ENCODE measurements at regions not wholly inside any gene's neighbourhood (a gene's known extent, or its start where the extent isn't known, plus 50 kb on each side); places are given as distances from the start of the nearest gene placed in this dataset.

DNA sequence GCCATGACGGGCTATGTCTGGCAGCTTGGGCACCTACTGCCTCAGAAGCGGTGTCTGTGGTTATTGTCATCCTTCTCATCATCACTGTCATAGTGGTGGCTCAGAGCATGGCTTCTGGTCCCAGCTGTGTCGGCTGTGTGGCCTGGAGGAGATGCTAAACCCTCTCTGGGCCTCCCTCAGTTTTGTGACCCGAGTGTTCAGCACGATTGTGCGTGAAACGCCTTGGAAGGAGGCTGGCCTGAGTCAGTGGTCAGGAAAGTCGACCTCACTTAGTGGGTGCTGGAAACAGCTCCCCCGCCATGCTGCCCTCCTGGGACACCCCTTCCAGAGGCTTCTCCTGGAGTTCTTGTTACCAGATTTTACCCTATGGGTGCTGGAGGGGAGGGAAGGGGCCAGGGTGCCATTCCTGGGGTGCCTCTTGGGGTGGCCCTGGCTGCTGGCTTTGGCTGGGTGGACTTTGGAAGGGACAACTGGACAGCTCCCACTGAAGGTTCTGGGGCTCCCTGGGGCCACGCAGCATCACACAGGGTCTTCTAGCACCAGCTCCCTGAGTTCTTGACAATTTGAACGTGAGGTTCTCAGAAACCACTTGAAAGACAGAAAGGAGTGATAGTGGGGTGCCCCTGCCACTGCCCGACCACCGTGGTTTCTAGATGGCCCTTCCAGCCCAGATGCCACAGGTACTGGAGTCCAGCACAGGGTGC lies 226.5 kb upstream of the GSE1 start:
- H3K36me3 Mint-ChIP-seq = no peaks in the 10 kb centered on the region
- H3K4me1 Mint-ChIP-seq = no peaks in the 10 kb centered on the region
- no peaks in the 10 kb centered on the region for H3K27me3 Mint-ChIP-seq
- CTCF ChIA-PET = no interaction called here
- no peak overlapping the region for H3K4me3 Mint-ChIP-seq
- ATAC-seq (no peak), DNase-seq (no peak)
- H3K27ac Mint-ChIP-seq = no peak overlapping the region
- H3K9me3 Mint-ChIP-seq (ENCODE audit: low read depth) = no peaks in the 10 kb centered on the region

DNA sequence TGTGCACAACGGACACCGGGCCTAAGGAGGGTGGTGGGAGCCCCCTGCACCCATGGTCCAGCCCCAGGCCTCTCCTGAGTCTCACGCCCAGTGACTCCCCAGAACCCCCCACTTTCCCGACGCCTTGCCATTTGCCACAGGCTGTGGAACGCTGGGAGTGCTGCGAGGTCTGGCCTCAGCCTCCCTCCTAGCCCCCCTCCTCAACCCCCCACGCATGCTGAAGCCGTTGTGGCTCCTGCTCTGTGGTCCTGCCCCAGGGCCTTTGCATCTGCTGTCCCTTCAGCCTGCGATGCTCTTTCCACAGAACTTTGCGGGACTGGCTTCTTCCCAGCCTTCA lies 226.0 kb upstream of the GSE1 start:
- Mint-ChIP-seq H3K27me3 (no peaks in the 10 kb centered on the region), H3K27ac (no peak overlapping the region), H3K9me3 (ENCODE audit: low read depth) (no peaks in the 10 kb centered on the region), H3K4me1 (no peaks in the 10 kb centered on the region), H3K4me3 (no peak overlapping the region), H3K36me3 (no peaks in the 10 kb centered on the region)
- CTCF ChIA-PET = no interaction called here
- DNase-seq (no peak), ATAC-seq (no peak)

- CTCF ChIA-PET = no interaction called here
- no peaks in the 10 kb centered on the region for H3K9me3 Mint-ChIP-seq (ENCODE audit: low read depth)
Measured at GRCh38 chr16:85387731-85388295, 225.3 kb upstream of the GSE1 start.

GRCh38 chr16:85389679-85390470 lies 223.2 kb upstream of the GSE1 start:
- Mint-ChIP-seq H3K36me3 (no peaks in the 10 kb centered on the region), H3K27me3 (no peaks in the 10 kb centered on the region), H3K4me1 (no peaks in the 10 kb centered on the region), H3K4me3 (no peak overlapping the region), H3K27ac (no peak overlapping the region), H3K9me3 (ENCODE audit: low read depth) (no peaks in the 10 kb centered on the region)
- CTCF ChIA-PET = no interaction called here
- ATAC-seq (no peak), DNase-seq (no peak)

More at GRCh38 chr16:85387731-85388295, 225.3 kb upstream of the GSE1 start:
- ATAC-seq = no peak
- H3K36me3 Mint-ChIP-seq = no peaks in the 10 kb centered on the region
- no peaks in the 10 kb centered on the region for H3K4me1 Mint-ChIP-seq
- H3K27ac Mint-ChIP-seq = no peak overlapping the region
- no peaks in the 10 kb centered on the region for H3K27me3 Mint-ChIP-seq
- no peak overlapping the region for H3K4me3 Mint-ChIP-seq
- no peak for DNase-seq

DNA sequence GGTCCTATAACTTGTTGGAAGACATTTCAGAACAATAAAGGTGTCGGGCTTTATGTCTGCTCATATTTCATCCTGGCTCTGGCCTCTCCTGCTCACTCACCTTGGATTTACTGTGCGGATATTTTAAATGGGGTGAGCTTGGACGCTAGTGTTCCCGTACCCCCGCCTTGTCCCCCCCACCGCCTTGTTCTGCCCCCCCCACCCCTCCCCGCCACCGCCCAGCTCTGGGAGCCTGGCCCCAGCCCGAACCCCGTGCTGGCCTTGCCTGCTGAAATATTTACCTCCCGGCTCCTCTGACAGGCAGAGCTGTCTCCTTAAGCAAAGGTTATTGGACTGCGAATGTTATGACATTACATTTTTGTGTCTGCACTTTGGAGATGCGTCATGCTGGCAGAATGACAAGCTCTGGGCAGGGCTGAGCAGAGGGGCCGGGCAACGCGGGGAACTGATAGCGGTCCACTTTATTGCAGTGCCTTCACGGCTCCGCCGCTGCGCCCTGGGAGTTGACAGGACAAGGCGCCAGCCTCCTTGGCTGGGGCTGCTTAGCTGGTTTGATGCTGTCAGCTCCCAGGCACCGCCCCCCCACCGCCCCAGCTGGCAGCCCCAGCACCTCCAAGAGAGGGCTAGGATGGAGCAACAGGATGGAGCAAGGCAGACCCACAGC lies 222.5 kb upstream of the GSE1 start:
- Mint-ChIP-seq H3K4me1 (no peaks in the 10 kb centered on the region), H3K27ac (no peak overlapping the region), H3K9me3 (ENCODE audit: low read depth) (no peaks in the 10 kb centered on the region), H3K27me3 (no peaks in the 10 kb centered on the region), H3K4me3 (no peak overlapping the region), H3K36me3 (no peaks in the 10 kb centered on the region)
- ATAC-seq (no peak), DNase-seq (no peak)
- CTCF ChIA-PET = no interaction called here

DNA sequence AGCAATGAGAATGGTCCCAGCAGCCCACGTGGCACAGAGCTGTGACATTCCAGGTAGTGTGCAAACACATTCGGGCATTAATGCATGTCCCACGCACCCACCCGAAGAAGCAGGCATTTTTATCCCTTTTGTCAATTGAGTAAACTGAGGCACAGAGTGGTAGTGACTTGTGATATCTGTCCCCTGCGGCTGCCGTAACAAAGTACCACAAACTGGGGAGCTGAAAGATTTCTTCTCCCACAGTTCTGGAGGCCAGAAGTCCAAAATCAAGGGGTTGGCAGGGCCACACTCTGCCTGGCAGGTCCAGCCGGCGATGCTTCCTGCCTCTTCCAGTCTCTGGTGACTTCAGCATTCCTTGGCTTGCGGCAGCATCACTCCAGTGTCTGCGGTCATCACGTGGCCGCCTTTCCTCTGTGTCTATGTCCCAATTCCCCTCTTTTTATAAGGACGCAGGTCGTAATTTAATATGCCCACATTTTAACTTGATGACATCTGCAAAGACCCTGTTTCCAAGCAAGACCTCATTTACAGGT lies 221.9 kb upstream of the GSE1 start:
- H3K4me3 Mint-ChIP-seq = no peak overlapping the region

DNA sequence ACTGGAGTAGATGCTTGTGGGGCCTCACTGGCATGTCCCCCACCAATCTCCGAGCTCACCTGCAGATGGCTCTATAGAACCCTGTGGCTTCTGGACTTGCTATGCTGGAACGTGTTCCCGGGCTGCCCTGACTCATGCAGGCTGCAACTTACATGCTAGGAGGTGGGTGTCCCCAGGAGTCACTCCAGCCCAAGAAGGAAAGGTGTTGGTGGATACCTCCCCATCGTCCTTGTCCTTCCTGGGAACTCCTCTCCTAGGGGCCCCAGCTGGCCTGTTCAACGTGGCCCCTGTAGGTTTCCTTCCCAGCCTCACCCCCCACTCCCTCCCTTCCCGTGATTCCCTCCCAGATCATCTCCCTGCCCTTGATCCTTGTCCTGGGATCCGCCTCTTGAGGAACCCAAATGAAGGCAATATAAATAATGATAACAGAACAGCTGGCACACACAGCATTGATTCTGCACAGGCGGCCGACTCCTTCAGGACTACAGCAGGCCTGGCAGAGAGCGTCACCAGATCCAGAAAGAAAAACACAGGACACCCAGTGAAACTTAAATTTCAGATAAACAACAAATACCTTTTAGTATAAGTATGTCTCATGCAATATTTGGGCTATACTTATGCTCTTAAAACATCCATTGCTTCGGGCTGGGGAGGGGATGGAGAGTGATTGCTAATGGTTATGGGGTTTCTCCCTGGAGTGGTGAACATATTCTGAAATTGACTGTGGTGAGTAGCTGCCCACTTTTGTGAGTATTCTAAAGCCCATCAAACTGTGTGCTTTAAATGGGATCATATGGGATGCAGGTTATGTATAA lies 221.1 kb upstream of the GSE1 start:
- no peak for DNase-seq

More for the DNA sequence above, 221.9 kb upstream of the GSE1 start:
- no peak for DNase-seq
- Mint-ChIP-seq H3K27ac (no peak overlapping the region), H3K9me3 (ENCODE audit: low read depth) (no peaks in the 10 kb centered on the region), H3K4me1 (no peaks in the 10 kb centered on the region), H3K36me3 (no peaks in the 10 kb centered on the region), H3K27me3 (no peaks in the 10 kb centered on the region)
- no peak for ATAC-seq
- CTCF ChIA-PET = interaction anchor here (1.0 to 1.5 kb wide), 3 partner anchors 25 to 226 kb away, joined by 3 read pairs; no protein-coding TSS in a partner anchor

GRCh38 chr16:85392756-85393673 lies 220.1 kb upstream of the GSE1 start:
- CTCF ChIA-PET = interaction anchor here (0.6 to 2.1 kb wide), 13 partner anchors 23 to 324 kb away, joined by 3 to 8 read pairs (median 3); partner anchors contain the start of gene GSE1
- Mint-ChIP-seq H3K4me3 (no peak overlapping the region), H3K36me3 (no peaks in the 10 kb centered on the region), H3K4me1 (no peaks in the 10 kb centered on the region), H3K27ac (no peak overlapping the region), H3K9me3 (ENCODE audit: low read depth) (no peaks in the 10 kb centered on the region), H3K27me3 (no peaks in the 10 kb centered on the region)
- no peak for ATAC-seq
- no peak for DNase-seq

More for the DNA sequence above, 221.1 kb upstream of the GSE1 start:
- no peak for ATAC-seq
- no peak overlapping the region for H3K4me3 Mint-ChIP-seq
- H3K4me1 Mint-ChIP-seq = no peaks in the 10 kb centered on the region
- no peaks in the 10 kb centered on the region for H3K9me3 Mint-ChIP-seq (ENCODE audit: low read depth)
- H3K27ac Mint-ChIP-seq = no peak overlapping the region
- no peaks in the 10 kb centered on the region for H3K36me3 Mint-ChIP-seq
- no peaks in the 10 kb centered on the region for H3K27me3 Mint-ChIP-seq
- CTCF ChIA-PET = interaction anchor here (1.0 to 2.1 kb wide), 5 partner anchors 24 to 225 kb away, joined by 3 to 8 read pairs (median 3); no protein-coding TSS in a partner anchor

GRCh38 chr16:85393674-85394451 lies 219.3 kb upstream of the GSE1 start:
- Mint-ChIP-seq H3K4me3 (no peak overlapping the region), H3K36me3 (no peaks in the 10 kb centered on the region), H3K4me1 (no peaks in the 10 kb centered on the region), H3K27me3 (no peaks in the 10 kb centered on the region), H3K9me3 (ENCODE audit: low read depth) (no peaks in the 10 kb centered on the region), H3K27ac (no peak overlapping the region)
- CTCF ChIA-PET = interaction anchor here (0.7 to 2.1 kb wide), 10 partner anchors 9 to 323 kb away, joined by 3 to 8 read pairs (median 4); partner anchors contain the start of gene GSE1
- DNase-seq (peak; percentile 74), ATAC-seq (peak; percentile 87)

DNA sequence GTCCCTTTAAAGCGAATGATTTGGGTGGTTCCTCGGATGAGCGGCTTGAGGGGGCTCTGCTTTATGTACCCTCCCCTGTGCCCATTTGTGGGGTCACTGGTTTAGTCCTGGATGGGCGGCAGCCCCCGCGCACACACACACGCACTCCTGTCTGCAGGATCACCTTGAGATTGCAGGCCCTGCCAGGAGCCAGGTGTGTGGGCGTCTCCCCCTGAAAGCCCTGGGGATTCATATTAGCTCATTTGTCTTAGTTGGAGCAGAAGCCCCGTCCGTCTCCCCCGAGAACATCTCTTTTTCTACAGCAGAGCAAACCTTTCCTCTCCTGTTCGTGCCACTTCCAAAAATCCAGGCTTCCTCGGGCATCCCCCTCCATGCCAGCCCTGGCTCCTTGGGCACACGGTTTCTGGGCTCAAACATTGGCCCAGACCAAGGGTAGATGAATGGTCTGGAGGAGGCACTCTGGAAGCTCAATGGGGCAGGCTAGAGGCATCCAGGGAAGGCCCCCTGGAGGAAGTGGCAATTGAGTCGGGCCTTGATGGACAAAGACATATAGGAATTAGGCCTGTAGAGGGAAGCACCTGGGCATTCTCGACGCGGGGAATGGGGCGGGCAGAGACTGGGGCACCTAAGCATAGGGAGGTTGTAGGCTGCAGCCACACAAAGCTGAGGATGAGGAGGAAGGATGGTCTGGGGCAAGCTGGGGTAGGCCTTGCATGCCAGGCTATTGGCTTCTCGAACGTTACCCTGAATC lies 218.5 kb upstream of the GSE1 start:
- no peak for DNase-seq
- no peak overlapping the region for H3K27ac Mint-ChIP-seq
- H3K4me1 Mint-ChIP-seq = no peaks in the 10 kb centered on the region
- no peak overlapping the region for H3K4me3 Mint-ChIP-seq
- no peak for ATAC-seq
- CTCF ChIA-PET = interaction anchor here (0.6 to 1.8 kb wide), 4 partner anchors 25 to 117 kb away, joined by 3 to 8 read pairs (median 4); no protein-coding TSS in a partner anchor
- no peaks in the 10 kb centered on the region for H3K27me3 Mint-ChIP-seq
- no peaks in the 10 kb centered on the region for H3K9me3 Mint-ChIP-seq (ENCODE audit: low read depth)
- H3K36me3 Mint-ChIP-seq = no peaks in the 10 kb centered on the region

Measured in activated CD8-positive, alpha-beta memory T cell treated with anti-CD3 and anti-CD28 coated beads, Interleukin-2, amount 10 ng/mL, durations not matched to agents 7 days and 5 days (primary cell).